Activated CD8-positive, alpha-beta T cell treated with anti-CD3 and anti-CD28 coated beads for 36 hours (primary cell): ENCODE measurements at regions not wholly inside any gene's neighbourhood (a gene's known extent, or its start where the extent isn't known, plus 50 kb on each side); places are given as distances from the start of the nearest gene placed in this dataset.

ENCODE experiments used
- ATAC-seq: fragments of 200-7000 bp; cut with Tn5 transposase; one replicate; pipeline ENCODE4 v1.10.0; 2021; ENCODE audit warnings: mild to moderate bottlenecking, moderate library complexity
- CTCF ChIA-PET: fragments of 350-600 bp; sonication (Branson Sonifier 250); formaldehyde crosslinking; loops from one replicate; lab custom pipeline; 2021; ENCODE audit warnings: antibody characterized with exemption; lab: Charles Lee
- POLR2A ChIA-PET: fragments of 350-600 bp; sonication (Branson Sonifier 250); formaldehyde crosslinking; loops from one replicate; lab custom pipeline; 2021; ENCODE audit warnings: antibody characterized with exemption; lab: Charles Lee
- DNase-seq: peaks from one replicate; pipeline ENCODE4 v3.0.0-alpha.2; 2020
- H3K27ac Mint-ChIP-seq: one replicate; pipeline ENCODE4 v1.8.0; 2021; ENCODE audit warnings: mild to moderate bottlenecking, mixed read lengths
- H3K27me3 Mint-ChIP-seq: one replicate; pipeline ENCODE4 v1.8.0; 2021; ENCODE audit warnings: mixed read lengths
- H3K36me3 Mint-ChIP-seq: one replicate; pipeline ENCODE4 v1.8.0; 2021; ENCODE audit warnings: low read depth, mixed read lengths
- H3K4me1 Mint-ChIP-seq: one replicate; pipeline ENCODE4 v1.8.0; 2021; ENCODE audit warnings: low read depth, mixed read lengths
- H3K4me3 Mint-ChIP-seq: one replicate; pipeline ENCODE4 v1.8.0; 2021; ENCODE audit warnings: mild to moderate bottlenecking, moderate library complexity, mixed read lengths
- H3K9me3 Mint-ChIP-seq: one replicate; pipeline ENCODE4 v1.8.0; 2021; ENCODE audit warnings: mixed read lengths
- intact Hi-C: fragments of 100-400 bp; cut with micrococcal nuclease; formaldehyde crosslinking; loops from one replicate; pipeline ENCODE4 v1.10.0; 2022
- TF ChIP-seq, protein P1 (sequence below): fragments of 200-600 bp; IDR thresholded peaks from one replicate; pipeline ENCODE4 v1.8.0; 2022; ENCODE audit warnings: antibody characterized with exemption, mild to moderate bottlenecking

DNA sequence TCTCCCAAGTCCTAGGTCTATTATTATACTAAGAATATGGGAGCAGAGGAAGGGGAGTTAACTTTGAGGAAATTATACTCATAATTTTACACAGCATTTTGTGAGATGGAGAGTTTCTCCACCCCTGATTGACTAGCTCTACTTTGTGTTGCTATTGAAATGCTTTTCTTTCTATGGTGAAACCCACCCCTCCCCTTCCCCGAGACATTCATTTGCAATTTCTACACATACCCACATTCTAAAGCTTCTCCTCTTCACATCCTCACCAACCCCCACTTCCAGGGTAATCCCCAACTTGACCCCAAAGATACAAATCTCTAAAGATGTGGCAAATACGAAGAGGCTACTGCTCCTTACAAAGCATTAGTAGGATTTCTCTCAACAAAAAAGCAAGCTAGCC, 992.2 kb downstream of the BCL11A start:
- CTCF ChIA-PET: no interaction called here
- H3K36me3 Mint-ChIP-seq: no peaks in the 10 kb centered on the region
- POLR2A ChIA-PET: no interaction called here
- peaks cover 6% of the 10 kb centered on the region for H3K9me3 Mint-ChIP-seq
- no peak overlapping the region for H3K4me3 Mint-ChIP-seq
- no peaks in the 10 kb centered on the region for H3K27me3 Mint-ChIP-seq
- intact Hi-C loops: no loop called here
- DNase-seq (no peak), ATAC-seq (no peak)
- H3K27ac Mint-ChIP-seq: no peak overlapping the region
- no peaks in the 10 kb centered on the region for H3K4me1 Mint-ChIP-seq
- TF ChIP-seq, protein P1, sequence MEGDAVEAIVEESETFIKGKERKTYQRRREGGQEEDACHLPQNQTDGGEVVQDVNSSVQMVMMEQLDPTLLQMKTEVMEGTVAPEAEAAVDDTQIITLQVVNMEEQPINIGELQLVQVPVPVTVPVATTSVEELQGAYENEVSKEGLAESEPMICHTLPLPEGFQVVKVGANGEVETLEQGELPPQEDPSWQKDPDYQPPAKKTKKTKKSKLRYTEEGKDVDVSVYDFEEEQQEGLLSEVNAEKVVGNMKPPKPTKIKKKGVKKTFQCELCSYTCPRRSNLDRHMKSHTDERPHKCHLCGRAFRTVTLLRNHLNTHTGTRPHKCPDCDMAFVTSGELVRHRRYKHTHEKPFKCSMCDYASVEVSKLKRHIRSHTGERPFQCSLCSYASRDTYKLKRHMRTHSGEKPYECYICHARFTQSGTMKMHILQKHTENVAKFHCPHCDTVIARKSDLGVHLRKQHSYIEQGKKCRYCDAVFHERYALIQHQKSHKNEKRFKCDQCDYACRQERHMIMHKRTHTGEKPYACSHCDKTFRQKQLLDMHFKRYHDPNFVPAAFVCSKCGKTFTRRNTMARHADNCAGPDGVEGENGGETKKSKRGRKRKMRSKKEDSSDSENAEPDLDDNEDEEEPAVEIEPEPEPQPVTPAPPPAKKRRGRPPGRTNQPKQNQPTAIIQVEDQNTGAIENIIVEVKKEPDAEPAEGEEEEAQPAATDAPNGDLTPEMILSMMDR: no peak

DNA sequence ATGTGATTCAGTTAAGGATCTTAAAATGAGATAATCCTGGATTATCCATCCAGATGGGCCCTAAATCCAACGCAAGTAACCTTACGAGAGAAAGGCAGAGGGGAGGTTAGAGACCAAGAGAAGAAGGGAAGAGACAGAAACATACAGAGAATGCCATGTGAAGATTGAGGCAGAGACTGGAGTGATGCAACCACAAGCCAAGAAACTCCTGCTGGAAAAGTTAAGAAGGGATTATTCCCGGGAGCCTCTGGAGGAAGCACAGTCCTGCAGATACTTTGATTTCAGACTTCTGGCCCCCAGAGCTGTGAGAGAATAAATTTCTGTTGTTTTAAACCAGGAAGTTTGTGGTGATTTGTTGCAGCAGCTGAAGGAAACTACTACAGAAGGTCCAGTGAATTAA, 992.7 kb downstream of the BCL11A start:
- H3K4me3 Mint-ChIP-seq: no peak overlapping the region
- H3K27me3 Mint-ChIP-seq: no peaks in the 10 kb centered on the region
- TF ChIP-seq, protein P1: no peak
- POLR2A ChIA-PET: no interaction called here
- H3K36me3 Mint-ChIP-seq: no peaks in the 10 kb centered on the region
- no peaks in the 10 kb centered on the region for H3K4me1 Mint-ChIP-seq
- H3K27ac Mint-ChIP-seq: no peak overlapping the region
- no peak for DNase-seq
- peaks cover 7% of the 10 kb centered on the region for H3K9me3 Mint-ChIP-seq
- CTCF ChIA-PET: no interaction called here
- no peak for ATAC-seq
- intact Hi-C loops: no loop called here

DNA sequence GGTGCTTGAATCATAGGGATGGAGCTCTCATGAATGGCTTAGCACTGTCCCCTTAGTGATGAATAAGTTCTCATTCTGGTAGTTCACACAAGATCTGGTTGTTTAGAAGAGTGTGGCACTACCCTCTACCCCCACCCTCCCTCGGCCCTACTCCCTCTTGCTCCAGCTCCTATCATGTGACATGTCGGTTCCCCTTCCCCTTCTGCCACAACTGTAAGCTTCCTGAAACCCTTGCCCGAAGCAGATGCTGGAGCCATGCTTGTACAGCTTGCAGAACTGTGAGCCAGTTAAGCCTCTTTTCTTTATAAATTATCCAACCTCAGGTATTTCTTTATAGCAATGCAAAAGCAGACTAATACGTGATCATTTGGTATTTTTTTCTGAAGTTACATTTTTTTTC, 1012.6 kb downstream of the BCL11A start:
- CTCF ChIA-PET: no interaction called here
- POLR2A ChIA-PET: no interaction called here
- DNase-seq (no peak), ATAC-seq (no peak)
- H3K9me3 Mint-ChIP-seq: no peaks in the 10 kb centered on the region
- no peaks in the 10 kb centered on the region for H3K27me3 Mint-ChIP-seq
- no peaks in the 10 kb centered on the region for H3K36me3 Mint-ChIP-seq
- TF ChIP-seq, protein P1: no peak
- no peaks in the 10 kb centered on the region for H3K4me1 Mint-ChIP-seq
- intact Hi-C loops: no loop called here
- no peak overlapping the region for H3K27ac Mint-ChIP-seq
- H3K4me3 Mint-ChIP-seq: no peak overlapping the region

DNA sequence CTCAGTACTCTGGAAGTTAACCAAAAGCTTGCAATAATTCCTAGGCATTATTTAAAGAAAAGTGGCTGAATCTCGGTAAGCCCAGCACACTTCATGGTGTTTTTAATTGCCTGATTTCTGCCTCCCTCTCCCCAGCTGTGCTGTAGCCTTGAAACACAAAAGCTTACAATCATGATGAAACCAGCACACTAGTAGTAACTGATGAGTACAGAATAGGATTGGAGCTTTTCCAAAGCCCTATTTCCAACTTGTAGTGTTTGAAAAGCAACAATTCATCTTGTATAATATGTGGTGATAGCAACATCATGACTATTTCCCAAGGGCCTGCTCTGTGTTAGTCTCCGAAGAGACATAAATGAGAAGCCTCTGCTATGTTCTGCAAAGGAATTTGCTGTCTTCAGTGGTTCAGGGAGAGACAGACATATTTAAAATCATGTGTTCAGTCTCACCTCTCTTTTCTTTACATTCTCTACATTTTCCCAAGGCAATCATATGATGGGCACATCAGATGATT, 1015.0 kb downstream of the BCL11A start:
- TF ChIP-seq, protein P1: no peak
- Mint-ChIP-seq H3K27me3 (no peaks in the 10 kb centered on the region), H3K9me3 (no peaks in the 10 kb centered on the region), H3K4me1 (no peaks in the 10 kb centered on the region), H3K36me3 (no peaks in the 10 kb centered on the region), H3K27ac (no peak overlapping the region), H3K4me3 (no peak overlapping the region)
- no peak for ATAC-seq
- intact Hi-C loops: no loop called here
- DNase-seq: no peak
- ChIA-PET POLR2A (no interaction called here), CTCF (no interaction called here)

DNA sequence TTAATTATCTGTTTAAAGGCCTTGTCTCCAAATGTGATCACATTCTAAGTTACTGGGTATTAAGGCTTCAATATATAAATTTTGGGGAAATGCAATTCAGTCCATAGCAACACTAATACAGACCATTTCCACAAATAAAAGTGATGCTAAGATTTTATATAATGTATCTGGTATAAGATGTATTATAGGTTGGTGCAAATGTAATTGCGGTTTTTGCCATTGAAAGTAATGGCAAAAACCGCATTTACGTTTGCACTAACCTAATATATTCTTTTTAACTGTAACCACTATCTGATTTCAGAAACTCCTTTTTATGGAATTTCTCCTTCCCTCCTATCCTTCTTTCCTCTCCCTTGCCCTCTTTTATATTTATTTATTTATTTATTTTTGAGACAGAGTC, 1020.6 kb downstream of the BCL11A start:
- TF ChIP-seq, protein P1: no peak
- Mint-ChIP-seq H3K27me3 (no peaks in the 10 kb centered on the region), H3K9me3 (peaks cover 5% of the 10 kb centered on the region), H3K4me1 (no peaks in the 10 kb centered on the region), H3K36me3 (no peaks in the 10 kb centered on the region), H3K27ac (no peak overlapping the region), H3K4me3 (no peak overlapping the region)
- CTCF ChIA-PET: no interaction called here
- intact Hi-C loops: no loop called here
- ATAC-seq (no peak), DNase-seq (no peak)
- POLR2A ChIA-PET: no interaction called here
